Smooth muscle cell (in vitro differentiated cells): ENCODE measurements at regions not wholly inside any gene's neighbourhood (a gene's known extent, or its start where the extent isn't known, plus 50 kb on each side); places are given as distances from the start of the nearest gene placed in this dataset.

Source experiments
- DNase-seq: peaks from one replicate; lab custom pipeline; 2025; ENCODE audit not compliant: unreplicated experiment; lab: John Stamatoyannopoulos, UW
- H2AFZ ChIP-seq: fragments of 200-600 bp; sonication (generic); 2 replicates; pipeline ENCODE4 v1.6.0; 2016; ENCODE audit warnings: antibody characterized with exemption, low read depth, mild to moderate bottlenecking
- H3F3A ChIP-seq: fragments of 200-600 bp; sonication (generic); 2 replicates; pipeline ENCODE4 v1.6.0; 2017; ENCODE audit warnings: antibody characterized with exemption, low read depth
- H3K27ac ChIP-seq: fragments of 200-600 bp; sonication (generic); 2 replicates; pipeline ENCODE4 v1.5.1; 2016; ENCODE audit warnings: low read depth, mild to moderate bottlenecking
- H3K27me3 ChIP-seq: fragments of 200-600 bp; sonication (generic); 2 replicates; pipeline ENCODE4 v1.6.1; 2016; ENCODE audit warnings: low read depth, mild to moderate bottlenecking
- H3K36me3 ChIP-seq: fragments of 200-600 bp; sonication (generic); 2 replicates; pipeline ENCODE4 v1.5.1; 2016; ENCODE audit warnings: low read depth
- H3K4me1 ChIP-seq: fragments of 200-600 bp; sonication (generic); 2 replicates; pipeline ENCODE4 v1.5.1; 2016; ENCODE audit warnings: low read depth
- H3K4me2 ChIP-seq: fragments of 200-600 bp; sonication (generic); 2 replicates; pipeline ENCODE4 v1.6.0; 2016; ENCODE audit warnings: mild to moderate bottlenecking
- H3K4me3 ChIP-seq: fragments of 200-600 bp; sonication (generic); 2 replicates; pipeline ENCODE4 v1.5.1; 2016; ENCODE audit warnings: mild to moderate bottlenecking
- H3K79me2 ChIP-seq: fragments of 200-600 bp; sonication (generic); 2 replicates; pipeline ENCODE4 v1.6.0; 2016; ENCODE audit warnings: low read depth, mild to moderate bottlenecking
- H3K9ac ChIP-seq: fragments of 200-600 bp; sonication (generic); 2 replicates; pipeline ENCODE4 v1.6.0; 2016; ENCODE audit warnings: low read depth
- H3K9me3 ChIP-seq: fragments of 200-600 bp; sonication (generic); replicated peaks from 2 replicates; pipeline ENCODE4 v1.5.1; 2016; ENCODE audit warnings: low read depth
- H4K20me1 ChIP-seq: fragments of 200-600 bp; sonication (generic); 2 replicates; pipeline ENCODE4 v1.6.0; 2016; ENCODE audit warnings: low read depth
- WGBS: methylation state at CpG from one replicate; pipeline ENCODE4 v1.1.7; 2016; ENCODE audit warnings: low lambda C conversion rate; 5-methylcytosine and 5-hydroxymethylcytosine counted together
- TF ChIP-seq, protein P1 (sequence below): fragments of 200-600 bp; sonication (generic); IDR thresholded peaks from 2 replicates; pipeline ENCODE4 v1.5.1; 2017; ENCODE audit warnings: borderline replicate concordance, mild to moderate bottlenecking, antibody characterized with exemption; ENCODE audit not compliant: insufficient read depth, poor library complexity, severe bottlenecking

DNA sequence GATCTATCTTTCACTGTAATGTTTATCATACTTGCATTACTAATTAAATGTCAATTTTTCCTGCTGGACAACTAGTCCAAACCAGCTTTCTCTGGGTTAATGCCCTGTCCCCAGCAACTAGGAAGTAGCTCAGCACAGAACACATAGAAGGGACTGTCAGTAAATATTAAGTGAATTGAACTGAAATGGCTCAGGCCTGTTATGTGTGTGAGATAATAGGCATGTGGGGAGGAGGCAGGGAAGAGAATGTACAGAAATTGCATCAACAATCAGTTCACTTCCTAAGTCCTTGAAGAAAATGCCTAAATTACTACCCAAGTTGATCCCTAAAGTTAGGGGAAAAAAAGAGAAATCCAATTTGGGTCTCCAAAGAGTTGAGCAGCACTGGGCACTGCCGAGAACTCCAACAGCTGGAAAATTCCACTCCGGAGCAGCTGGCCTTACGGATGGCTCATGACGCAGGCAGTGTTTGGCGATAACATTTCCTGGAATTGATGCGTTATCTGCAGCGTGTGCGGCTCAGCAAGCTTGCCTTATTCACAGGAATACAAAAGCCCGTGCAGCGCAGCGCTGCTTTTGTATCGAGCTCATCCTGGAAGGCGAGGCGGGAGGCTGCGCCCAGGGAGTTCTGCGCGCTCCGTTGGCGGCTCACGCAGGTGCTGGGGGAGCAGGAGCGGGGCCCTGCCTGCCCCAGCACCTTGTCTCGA lies 297.3 kb upstream of the LCORL start:
- Histone ChIP-seq H3K79me2 (no peaks in the 10 kb centered on the region), H3K4me2 (no peak overlapping the region), H3K36me3 (no peaks in the 10 kb centered on the region), H4K20me1 (no peaks in the 10 kb centered on the region), H3K4me1 (no peaks in the 10 kb centered on the region), H3K27me3 (no peaks in the 10 kb centered on the region), H3F3A (no peaks in the 10 kb centered on the region), H3K27ac (no peak overlapping the region), H3K9ac (no peak overlapping the region), H3K4me3 (no peak overlapping the region), H2AFZ (no peak overlapping the region), H3K9me3 (no peaks in the 10 kb centered on the region)
- DNase-seq: no peak
- TF ChIP-seq, protein P1, sequence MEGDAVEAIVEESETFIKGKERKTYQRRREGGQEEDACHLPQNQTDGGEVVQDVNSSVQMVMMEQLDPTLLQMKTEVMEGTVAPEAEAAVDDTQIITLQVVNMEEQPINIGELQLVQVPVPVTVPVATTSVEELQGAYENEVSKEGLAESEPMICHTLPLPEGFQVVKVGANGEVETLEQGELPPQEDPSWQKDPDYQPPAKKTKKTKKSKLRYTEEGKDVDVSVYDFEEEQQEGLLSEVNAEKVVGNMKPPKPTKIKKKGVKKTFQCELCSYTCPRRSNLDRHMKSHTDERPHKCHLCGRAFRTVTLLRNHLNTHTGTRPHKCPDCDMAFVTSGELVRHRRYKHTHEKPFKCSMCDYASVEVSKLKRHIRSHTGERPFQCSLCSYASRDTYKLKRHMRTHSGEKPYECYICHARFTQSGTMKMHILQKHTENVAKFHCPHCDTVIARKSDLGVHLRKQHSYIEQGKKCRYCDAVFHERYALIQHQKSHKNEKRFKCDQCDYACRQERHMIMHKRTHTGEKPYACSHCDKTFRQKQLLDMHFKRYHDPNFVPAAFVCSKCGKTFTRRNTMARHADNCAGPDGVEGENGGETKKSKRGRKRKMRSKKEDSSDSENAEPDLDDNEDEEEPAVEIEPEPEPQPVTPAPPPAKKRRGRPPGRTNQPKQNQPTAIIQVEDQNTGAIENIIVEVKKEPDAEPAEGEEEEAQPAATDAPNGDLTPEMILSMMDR: no peak
- 85% methylated on average over 22 of the region's 22 CpGs for WGBS

DNA sequence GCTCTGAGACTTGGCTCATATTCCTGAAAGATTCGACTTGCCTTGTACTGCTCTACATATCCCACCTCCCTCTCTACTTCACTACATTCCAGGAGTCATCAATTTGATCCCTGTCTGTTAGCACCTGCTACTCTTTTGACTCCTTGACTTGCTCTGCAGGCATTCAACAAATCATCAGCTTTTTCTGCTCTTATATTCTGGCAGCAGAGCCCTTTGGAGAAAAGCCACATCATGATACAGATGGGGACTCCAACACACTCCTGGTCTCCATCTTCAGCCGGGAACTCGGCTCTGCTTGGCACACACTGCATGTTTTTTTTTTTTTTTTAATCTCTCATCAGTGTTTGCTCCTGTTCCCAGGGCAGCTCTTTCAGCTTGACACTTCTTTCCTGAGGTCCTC lies 293.2 kb upstream of the LCORL start:
- TF ChIP-seq, protein P1: no peak
- no peak overlapping the region for H3K27ac ChIP-seq
- H3F3A ChIP-seq: no peaks in the 10 kb centered on the region
- no peaks in the 10 kb centered on the region for H3K79me2 ChIP-seq
- no peak for DNase-seq
- H3K9ac ChIP-seq: no peak overlapping the region
- H4K20me1 ChIP-seq: no peaks in the 10 kb centered on the region
- 81% methylated on average over 3 of the region's 3 CpGs for WGBS
- H3K4me1 ChIP-seq: no peaks in the 10 kb centered on the region
- no peak overlapping the region for H3K4me2 ChIP-seq
- H3K27me3 ChIP-seq: no peaks in the 10 kb centered on the region
- H3K36me3 ChIP-seq: no peaks in the 10 kb centered on the region
- H3K9me3 ChIP-seq: no peaks in the 10 kb centered on the region
- no peak overlapping the region for H3K4me3 ChIP-seq
- no peak overlapping the region for H2AFZ ChIP-seq

DNA sequence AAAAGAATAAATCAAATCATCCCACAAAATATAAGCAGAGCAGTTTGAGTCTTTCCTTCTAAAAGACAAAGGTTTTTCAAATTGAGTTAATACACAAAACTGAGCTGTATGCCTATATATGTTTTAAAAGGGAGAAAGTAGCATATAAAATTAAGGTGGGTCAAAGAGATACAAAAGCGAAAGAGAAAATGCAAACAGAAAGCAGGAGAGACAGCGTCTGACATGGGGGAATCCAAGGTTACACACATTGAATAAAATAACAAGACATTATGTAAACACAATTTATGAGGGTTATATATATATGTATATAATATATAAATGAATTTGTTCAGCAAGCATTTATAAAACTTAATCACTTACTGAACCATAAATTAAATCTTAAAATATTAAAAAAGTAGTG lies 276.1 kb upstream of the LCORL start:
- Histone ChIP-seq H3K4me1 (no peaks in the 10 kb centered on the region), H3K27me3 (no peaks in the 10 kb centered on the region), H3K79me2 (no peaks in the 10 kb centered on the region), H3K9me3 (no peaks in the 10 kb centered on the region), H2AFZ (no peak overlapping the region), H3K27ac (no peak overlapping the region), H3K4me3 (no peak overlapping the region), H4K20me1 (no peaks in the 10 kb centered on the region), H3K36me3 (no peaks in the 10 kb centered on the region), H3K9ac (no peak overlapping the region), H3F3A (no peaks in the 10 kb centered on the region), H3K4me2 (no peak overlapping the region)
- WGBS: 96% methylated on average over 2 of the region's 2 CpGs
- TF ChIP-seq, protein P1: no peak
- DNase-seq: no peak

DNA sequence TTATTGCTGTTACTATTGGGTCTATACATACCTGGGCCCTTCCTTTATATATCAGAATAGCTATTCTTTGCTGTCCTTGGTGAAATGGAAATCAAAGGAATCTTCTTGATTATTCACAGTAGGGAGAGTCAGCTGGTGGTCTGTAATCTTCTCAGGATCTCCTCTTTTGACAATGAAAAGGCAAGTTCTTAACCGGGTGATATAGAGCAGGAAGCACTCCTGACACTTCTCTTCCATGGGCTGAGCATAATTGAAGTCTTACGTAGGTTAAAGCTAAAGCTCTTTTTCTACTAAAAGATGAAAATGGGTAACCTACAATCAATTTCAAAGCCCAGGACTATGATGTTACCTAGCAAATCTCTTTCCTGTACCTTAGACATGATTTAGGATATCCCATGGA lies 274.9 kb upstream of the LCORL start:
- Histone ChIP-seq H3K9me3 (no peaks in the 10 kb centered on the region), H3K9ac (no peak overlapping the region), H2AFZ (no peak overlapping the region), H3K4me1 (no peaks in the 10 kb centered on the region), H3K79me2 (no peaks in the 10 kb centered on the region), H3K27ac (no peak overlapping the region), H3K4me3 (no peak overlapping the region), H4K20me1 (no peaks in the 10 kb centered on the region), H3K27me3 (no peaks in the 10 kb centered on the region), H3K4me2 (no peak overlapping the region), H3F3A (no peaks in the 10 kb centered on the region), H3K36me3 (no peaks in the 10 kb centered on the region)
- 57% methylated on average over 2 of the region's 2 CpGs for WGBS
- no peak for DNase-seq
- TF ChIP-seq, protein P1: no peak
